ENCODE measurements at regions not wholly inside any gene's neighbourhood (a gene's known extent, or its start where the extent isn't known, plus 50 kb on each side); places are given as distances from the start of the nearest gene placed in this dataset.

DNA sequence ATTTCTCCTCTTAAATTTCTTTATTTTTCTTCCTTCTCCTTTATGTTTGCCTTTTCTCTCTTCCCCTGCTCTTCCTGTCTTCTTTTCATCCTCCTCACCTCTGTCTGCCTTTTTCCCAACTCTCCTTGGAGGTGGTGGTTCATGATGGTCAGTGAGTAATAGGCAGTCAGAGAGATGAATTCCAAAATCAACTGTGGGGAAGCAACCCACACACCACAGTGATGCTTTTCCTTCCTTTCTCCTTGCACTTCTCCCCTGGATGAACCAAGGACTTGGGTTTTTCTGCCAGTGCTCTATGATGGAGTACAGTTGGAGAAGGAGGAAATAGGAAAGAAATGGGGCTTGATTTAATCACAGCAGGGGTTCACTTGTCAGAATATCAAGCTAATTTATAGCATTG is 153.8 kb downstream of the DCK start:
- no peak for TF ChIP-seq FOS (IDR thresholded peaks at IDR 0.05; ENCODE audit: borderline replicate concordance, insufficient read depth, low read length)
- TF ChIP-seq POLR2A (IDR thresholded peaks at IDR 0.05; ENCODE audit: low read depth, low read length), result no peak
- no peak for TF ChIP-seq JUN (IDR thresholded peaks at IDR 0.05; ENCODE audit: borderline replicate concordance, insufficient read depth, insufficient read length, low read depth)
- TF ChIP-seq, protein P1, sequence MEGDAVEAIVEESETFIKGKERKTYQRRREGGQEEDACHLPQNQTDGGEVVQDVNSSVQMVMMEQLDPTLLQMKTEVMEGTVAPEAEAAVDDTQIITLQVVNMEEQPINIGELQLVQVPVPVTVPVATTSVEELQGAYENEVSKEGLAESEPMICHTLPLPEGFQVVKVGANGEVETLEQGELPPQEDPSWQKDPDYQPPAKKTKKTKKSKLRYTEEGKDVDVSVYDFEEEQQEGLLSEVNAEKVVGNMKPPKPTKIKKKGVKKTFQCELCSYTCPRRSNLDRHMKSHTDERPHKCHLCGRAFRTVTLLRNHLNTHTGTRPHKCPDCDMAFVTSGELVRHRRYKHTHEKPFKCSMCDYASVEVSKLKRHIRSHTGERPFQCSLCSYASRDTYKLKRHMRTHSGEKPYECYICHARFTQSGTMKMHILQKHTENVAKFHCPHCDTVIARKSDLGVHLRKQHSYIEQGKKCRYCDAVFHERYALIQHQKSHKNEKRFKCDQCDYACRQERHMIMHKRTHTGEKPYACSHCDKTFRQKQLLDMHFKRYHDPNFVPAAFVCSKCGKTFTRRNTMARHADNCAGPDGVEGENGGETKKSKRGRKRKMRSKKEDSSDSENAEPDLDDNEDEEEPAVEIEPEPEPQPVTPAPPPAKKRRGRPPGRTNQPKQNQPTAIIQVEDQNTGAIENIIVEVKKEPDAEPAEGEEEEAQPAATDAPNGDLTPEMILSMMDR (IDR thresholded peaks at IDR 0.05; ENCODE audit: extremely low read depth in 1 of 2, insufficient read depth in 1 of 2, low read depth in 1 of 2, low read length in 2 of 2), result no peak
- TF ChIP-seq GATA2 (IDR thresholded peaks at IDR 0.05; ENCODE audit: insufficient read depth, insufficient read length, low read depth, low read length), result no peak
- no peak for TF ChIP-seq EZH2 (IDR thresholded peaks at IDR 0.05; ENCODE audit: borderline replicate concordance, low read depth, low read length, severe bottlenecking)
- no peak for TF ChIP-seq MAX (IDR thresholded peaks at IDR 0.05; ENCODE audit: insufficient read depth, insufficient read length)
- no peak for TF ChIP-seq POLR2AphosphoS5 (IDR thresholded peaks at IDR 0.05; ENCODE audit: insufficient read depth, low read depth, low read length)
- TF ChIP-seq MYC (IDR thresholded peaks at IDR 0.05; ENCODE audit: low read depth, low read length), result no peak

Data from endothelial cell of umbilical vein (primary cell).